PFSK-1 (cell line): ENCODE measurements at regions not wholly inside any gene's neighbourhood (a gene's known extent, or its start where the extent isn't known, plus 50 kb on each side); places are given as distances from the start of the nearest gene placed in this dataset.

Source experiments
- POLR2AphosphoS5 ChIP-seq: IDR thresholded peaks from 2 replicates; pipeline ENCODE4 v1.6.1; 2012; ENCODE audit warnings: low read depth, mild to moderate bottlenecking, control low read depth, low read length, moderate library complexity
- REST ChIP-seq, 2 experiments: IDR thresholded peaks; 2 replicates each; pipeline versions ENCODE4 v1.6.1 to v1.8.0; 2011 to 2012; ENCODE audit warnings: low read depth in 2 of 2, low read length in 2 of 2, control low read depth in 1 of 2, inconsistent platforms in 1 of 2, mild to moderate bottlenecking in 1 of 2, moderate library complexity in 1 of 2; ENCODE audit not compliant: insufficient read depth in 1 of 2
- SIN3A ChIP-seq: IDR thresholded peaks from 2 replicates; pipeline ENCODE4 v1.6.1; 2012; ENCODE audit warnings: mild to moderate bottlenecking, low read length, moderate library complexity, borderline replicate concordance; ENCODE audit not compliant: insufficient read depth
- TAF1 ChIP-seq: IDR thresholded peaks from 2 replicates; pipeline ENCODE4 v1.6.1; 2012; ENCODE audit warnings: low read length, control low read depth, borderline replicate concordance; ENCODE audit not compliant: insufficient read depth

GRCh38 chr3:27594096-27594690, 110.0 kb upstream of the SLC4A7 start:
- TF ChIP-seq POLR2AphosphoS5 (no peak), TAF1 (no peak), REST (IDR thresholded peaks at IDR 0.05; ENCODE audit: insufficient read depth in 1 of 2, low read depth in 2 of 2, low read length in 2 of 2) (no peak), SIN3A (no peak)
